DMS53 (cell line): ENCODE measurements at regions not wholly inside any gene's neighbourhood (a gene's known extent, or its start where the extent isn't known, plus 50 kb on each side); places are given as distances from the start of the nearest gene placed in this dataset.

Experiments used
- DNase-seq: peaks from one replicate; lab custom pipeline; 2025; lab: John Stamatoyannopoulos, UW

DNA sequence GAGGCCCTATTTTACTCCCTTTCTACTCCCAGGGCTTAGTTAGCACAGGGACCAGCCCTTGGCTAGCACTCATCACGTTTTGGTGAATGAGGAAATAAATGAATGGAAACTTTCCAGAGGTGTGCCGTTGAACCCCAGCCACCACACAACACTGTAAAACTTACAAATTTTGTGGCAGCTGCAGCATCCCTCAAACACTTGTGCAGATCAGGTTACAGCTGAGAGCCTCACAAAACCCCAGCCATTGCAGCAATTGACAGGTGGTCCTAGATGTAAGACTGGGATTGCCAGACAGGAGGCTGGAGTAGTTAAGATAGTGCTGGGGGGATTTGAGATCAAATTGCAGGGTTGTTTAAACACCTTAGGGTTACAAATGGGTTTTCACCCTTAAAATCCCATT, 482.2 kb upstream of the KIF2A start:
- no peak for DNase-seq

DNA sequence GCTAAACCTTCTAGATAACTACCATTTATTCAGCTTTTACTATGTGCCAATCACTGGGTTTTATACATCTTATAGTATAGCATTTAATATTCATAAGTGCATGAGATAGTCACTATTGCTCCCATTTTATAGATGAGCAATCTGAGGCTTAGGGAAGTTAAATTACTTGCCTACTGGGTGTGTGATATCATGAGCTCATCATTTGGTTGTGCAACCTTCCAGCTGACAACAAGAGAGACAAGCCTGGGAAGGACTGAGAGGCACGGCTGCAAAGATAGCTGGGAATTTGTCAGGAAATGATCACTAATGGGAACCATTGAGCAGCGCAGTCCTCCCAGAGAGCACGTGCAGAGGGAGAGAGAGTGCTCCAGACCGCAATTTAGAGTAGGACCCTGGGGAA, 481.6 kb upstream of the KIF2A start:
- no peak for DNase-seq

DNA sequence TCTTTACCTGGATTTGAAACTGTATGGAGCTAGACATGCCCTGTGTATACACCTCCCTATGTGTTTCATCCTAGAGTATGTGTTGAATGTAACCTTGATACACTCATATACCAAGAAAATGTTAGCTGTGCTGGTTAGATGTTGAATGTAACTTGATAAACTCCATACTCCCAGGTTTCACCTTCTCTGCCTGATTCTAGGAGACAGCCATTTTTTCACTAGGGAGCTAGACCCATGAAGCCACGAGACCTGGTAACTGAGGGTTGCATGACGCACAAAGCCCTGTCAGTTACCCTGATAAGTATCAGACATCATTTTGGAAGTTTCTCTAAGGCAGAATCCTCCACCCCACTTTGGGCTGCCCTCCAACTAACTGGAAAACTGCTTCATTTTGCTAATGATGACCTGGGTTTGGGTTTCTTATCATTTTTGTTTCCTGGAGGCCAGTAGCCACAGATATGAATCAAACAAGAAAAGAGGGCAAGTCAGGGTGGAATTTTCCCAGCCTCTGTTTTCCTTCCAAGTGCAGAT, 478.5 kb upstream of the KIF2A start:
- no peak for DNase-seq

DNA sequence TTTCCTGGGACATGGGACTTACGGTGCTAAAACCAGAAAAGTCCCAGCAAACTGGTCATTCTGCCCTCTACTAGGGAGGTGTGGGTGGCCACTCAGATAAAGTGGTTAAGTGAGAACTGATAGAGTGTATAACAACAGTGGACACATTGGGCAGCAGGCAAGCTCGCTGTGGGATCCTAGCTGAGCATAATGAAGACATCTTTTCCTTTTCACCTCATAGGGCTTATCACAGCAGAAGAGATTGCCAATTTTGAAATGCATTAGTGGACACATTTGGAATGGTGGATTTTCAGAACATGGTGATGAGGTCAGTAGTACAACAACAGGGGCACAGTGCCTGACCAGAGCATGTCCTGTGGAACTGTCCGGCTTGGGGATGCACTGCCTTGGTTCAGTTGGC, 477.1 kb upstream of the KIF2A start:
- DNase-seq, result no peak

DNA sequence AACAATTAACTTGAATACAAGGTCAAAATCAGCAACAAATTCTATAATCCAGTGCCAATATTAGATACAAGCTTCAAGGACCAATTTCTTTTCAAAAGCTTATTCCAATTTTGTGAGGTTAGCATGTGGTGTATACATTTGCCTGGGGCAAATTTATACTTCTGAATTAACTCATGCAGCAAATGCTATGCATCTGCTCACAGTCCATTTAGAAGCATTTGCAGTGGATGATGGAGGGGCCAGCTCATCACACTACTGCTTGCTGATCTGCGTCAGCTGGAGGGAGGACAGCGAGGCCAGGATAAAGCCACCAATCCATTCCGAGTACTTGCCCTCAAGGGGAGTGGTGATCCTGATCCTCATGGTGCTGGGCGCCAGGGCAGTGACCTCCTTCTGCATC, 474.3 kb upstream of the KIF2A start:
- DNase-seq, result no peak

DNA sequence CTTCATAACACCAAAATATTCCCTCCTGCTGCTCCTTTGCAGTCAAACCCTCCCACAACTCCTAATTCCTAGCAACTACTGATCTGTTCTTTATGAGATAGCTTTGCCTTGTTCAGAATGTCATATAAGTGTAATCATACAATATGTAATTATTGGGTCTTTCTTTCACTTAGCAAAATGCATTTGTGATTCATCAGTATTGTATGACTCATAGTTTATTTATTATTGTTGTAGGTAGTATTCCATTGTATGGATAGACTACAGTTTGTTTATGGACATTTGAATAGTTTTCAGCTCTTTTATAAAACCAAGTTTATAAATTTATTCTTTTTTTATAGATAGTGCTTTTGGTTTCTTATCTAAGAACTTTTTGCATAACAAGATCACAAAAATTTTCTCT, 468.2 kb upstream of the KIF2A start:
- peak; percentile 31 for DNase-seq

DNA sequence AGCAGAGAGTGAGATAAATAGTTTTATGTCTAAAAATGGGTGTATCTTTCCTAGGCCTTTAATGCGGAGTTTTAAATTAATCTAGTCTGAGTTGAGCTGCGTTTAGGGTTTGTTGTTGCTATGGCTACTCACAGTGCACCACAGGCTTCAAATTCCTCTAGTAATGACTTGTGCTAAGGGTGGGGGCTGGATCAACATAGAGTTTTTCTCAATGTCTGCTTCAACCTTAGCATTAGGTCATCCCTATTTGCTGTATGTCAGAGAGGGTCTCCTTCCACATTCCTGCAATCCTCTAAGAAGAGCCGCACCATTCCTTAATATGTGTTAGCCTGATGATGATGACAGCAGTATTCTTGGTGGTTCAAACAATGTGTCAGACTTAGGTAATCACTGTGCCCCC, 465.6 kb upstream of the KIF2A start:
- no peak for DNase-seq

DNA sequence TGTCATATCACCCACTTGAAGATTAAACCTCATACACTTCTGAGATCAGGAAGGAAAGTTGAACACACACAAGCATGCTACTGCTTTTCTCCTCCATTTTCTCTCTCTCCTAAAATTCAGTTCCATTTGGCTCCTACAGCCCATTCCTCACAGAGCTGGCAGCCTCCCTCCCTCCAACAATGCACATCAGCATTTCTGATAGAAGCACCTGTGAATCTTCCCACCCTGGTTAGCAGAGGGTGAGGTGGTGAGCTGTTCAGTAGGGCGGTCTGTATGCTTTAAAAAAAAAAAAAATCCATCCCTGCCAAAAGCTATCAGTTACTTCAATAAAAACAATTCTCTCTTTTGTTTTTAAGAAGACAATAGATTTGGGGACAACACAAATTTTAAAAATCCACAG, 463.2 kb upstream of the KIF2A start:
- DNase-seq, result no peak

DNA sequence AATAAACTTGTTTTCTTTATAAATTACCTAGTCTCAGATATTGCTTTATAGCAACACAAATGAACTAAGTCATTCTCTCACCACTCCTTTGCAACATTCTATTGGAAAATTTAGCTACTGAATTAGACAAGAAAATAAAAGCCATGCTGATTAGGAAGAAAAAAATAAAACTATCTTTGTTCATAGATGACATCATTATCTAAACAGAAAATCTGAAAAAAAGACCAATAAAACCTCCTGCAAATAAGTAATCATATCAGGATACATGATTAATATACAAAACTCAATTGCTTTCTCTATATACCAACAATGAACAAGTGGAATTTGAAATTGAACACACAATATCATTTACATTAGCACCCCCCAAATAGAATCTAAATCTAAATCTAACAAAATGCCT, 455.3 kb upstream of the KIF2A start:
- no peak for DNase-seq

DNA sequence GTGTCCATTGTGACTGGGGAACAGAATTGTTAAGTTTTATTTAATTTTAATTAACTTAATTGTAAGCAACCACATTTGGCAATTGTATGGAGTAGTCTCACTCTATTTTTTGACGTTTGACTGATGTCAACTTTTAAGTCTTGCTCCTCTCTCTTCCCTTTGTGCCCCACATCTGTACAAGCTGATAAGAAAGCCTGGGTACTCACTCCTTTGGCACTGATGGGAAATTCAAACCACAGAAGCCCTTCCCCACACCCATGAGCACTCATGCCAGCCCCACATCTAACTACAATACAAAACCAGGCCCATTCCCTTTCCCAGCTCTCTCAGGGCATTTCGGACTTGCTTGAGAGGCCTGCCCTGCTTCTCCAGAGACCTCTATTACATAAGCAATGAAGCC, 451.5 kb upstream of the KIF2A start:
- DNase-seq, result no peak

DNA sequence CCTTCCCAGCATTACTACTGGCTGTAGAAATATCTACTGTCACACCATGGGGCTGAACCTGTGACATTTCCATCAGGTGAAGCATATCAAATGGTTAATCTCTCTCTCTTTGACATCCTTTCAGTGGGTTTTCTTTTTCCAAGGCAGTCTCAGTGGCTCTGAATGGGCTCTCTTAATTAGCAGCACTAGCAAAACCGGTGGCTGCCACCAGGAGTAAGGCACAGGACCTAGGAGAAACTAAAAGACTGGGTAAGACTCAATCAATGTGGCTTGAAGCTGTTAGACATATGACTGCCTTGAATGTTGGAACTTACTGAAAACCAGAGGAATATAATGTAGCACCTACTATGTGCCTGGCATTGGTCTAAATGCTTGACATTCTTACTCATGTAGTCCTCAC, 445.0 kb upstream of the KIF2A start:
- no peak for DNase-seq

DNA sequence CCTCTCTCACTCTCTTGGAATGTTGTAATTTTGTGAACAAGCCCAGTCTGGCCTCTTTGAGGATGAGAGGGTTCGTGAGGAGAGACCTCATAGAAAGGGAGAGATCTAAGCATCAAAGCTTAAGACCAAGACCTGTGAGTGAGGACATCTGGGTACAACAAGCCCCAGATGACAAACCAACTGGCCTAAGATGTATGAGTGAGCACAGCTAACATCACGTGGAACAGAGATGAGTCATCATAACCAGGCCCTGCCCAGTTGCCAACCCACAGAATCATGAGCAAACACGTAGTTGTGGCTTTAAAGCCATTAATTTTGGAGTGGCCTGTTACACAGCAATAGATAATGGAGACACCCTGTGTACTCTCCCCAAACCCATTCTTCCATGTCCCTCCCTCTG, 439.1 kb upstream of the KIF2A start:
- peak; percentile 76 for DNase-seq

DNA sequence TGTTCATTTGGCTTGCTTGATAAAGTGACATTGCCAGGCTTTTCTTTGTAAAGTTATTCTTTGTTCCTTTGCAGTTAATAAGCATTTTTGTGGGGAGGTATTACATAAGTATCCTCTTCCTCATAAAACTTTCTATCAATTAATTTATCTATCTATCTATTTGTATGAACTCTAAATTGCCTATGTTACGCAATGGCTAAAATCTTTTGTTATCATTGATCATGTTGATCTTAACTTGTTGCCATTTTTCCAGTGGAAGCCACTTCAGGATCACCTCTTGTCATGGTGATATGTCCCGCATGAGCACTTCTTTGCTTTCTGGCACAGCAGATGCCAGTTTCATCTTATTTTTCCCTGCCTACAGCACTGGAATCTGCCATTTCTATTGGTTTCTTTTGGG, 436.7 kb upstream of the KIF2A start:
- no peak for DNase-seq

DNA sequence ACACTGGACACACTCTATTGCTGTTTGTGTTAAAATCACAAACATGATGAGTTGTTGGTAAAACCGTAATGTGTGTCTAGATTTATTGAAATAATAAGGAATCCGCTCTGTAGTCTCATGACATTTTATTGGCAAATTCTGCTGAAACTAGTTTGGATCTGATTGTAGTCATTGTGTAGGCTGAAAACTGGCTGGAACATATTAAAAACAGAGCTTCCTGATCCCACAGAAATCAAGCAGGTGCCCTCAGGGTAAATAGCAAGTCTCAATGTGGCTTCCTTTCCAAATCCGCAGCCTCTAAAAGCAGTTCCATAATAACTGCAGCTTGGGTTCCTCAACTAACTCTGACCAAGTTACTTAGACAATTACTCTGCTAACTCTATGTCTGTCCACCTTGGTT, 427.5 kb upstream of the KIF2A start:
- no peak for DNase-seq

DNA sequence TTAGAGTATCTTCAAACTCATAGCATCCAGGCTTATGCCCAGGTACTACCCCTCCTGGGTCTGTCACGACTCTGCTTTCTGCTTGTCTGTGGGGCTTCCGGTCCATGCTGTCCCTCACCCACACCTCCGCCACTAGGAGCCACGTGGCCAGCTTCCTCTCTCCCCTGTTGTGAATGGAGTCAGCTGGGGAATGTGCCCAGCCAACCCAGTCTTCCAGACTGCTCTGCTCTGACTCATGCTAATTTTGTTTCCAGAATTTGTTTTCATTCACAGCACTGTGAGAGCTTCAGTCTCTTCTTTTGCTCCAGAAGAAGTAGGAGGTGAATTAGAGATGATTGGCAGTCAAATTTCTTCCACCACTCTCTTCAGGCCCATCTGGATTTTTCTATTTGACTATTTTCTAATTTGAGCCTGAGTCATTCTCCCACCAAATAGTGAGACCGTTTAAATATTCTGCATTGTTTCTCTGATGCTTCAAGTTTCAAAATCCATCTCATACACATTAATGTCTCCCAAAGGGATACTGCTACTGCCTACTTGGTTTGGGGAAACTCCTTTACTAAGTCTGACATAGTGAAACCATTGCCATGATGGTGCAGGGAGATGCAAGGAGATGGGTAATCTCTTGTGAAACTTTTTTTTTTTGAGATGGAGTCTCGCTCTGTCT, 424.1 kb upstream of the KIF2A start:
- DNase-seq, result no peak

DNA sequence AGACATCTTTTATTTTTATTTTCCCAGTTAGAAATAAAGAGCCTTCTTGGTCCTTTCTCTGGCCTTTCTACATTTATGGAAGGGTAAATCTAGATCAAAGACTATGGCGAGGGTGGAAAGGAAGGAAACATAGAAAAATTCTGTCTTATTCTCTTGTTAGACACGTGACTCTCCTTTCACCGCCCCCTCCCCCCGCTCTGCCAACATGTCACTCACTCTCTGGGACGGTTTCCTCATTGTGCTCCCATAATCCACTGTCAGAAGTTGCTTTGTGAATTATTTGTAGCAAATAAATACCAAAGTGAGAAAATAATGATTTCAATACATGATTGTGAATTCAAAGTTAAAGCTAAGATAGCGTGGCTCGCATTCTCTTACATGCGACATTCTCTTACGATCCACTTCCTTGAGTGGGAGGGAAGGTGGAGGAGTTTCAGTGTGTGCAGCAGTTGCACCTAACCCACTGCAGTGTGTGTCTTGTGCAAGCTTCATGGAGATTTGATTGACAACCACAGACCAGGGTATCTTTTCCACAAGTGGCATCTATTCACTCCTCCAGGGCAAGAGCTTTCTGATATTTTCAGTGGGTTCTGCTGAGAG, 423.0 kb upstream of the KIF2A start:
- DNase-seq, result no peak

DNA sequence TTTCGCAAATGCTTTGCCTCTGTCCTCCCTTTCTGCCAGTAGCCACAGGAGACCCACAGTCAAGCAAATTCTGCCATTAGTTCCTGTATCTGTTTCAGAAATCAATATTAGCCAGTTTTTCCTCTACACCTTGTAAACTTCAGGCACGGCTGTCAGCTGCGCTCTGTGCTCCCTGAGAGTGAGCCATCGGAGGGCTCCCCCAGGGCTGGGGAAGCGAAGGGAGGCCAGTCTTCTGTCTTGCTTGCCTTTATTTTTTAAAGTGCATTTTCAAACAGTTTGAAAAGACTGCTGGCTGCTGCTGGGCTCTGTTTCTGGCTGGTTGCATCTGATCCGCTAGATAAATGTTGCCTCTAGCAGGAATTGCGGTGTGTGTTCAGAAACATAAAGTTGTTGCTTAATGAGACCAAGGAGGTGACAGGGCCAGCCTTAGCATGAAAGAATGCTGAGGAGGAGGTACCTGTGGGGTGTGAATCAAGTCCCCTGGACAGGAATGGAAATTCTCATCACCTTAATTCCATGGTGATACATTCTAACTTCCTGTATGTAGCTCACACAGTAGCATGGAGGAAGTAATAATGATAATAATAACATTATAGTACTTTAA, 421.7 kb upstream of the KIF2A start:
- no peak for DNase-seq

DNA sequence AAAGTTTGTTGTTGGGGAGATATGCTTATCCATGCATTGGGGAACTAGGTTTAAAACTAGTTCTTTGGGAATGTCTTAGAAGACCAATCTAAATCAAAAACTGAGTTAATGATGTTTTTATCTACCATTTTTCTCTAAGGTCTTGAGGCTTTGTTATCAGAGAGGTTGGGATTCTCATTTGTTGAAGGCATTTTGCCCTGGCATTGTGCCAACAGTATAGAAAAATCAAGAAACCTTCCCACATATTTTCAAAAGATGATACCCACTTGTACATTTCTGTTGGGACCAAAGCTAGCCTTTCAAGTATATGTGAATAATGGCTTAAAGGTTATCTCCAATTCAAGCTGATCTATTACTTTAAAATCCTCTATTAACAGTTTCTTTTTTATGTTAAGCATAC, 419.8 kb upstream of the KIF2A start:
- DNase-seq, result no peak

DNA sequence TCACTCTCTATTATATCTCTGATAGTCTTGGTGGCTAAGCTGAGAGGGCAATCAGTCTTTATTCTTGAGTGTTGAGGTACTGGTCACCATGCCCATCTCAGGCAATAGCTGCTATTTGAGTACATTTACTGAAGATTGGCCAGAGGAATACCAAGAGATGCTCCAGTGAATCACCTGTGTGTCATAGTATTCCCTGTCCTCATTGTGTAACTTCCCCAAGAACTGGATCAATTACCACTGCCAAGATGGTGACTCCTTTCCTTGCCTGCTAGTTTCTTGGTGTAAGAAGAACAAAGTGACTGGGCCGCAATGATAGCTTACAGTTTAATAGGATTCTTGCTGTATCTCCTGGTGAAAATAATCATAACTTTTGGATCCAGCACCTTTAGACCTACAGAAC, 418.7 kb upstream of the KIF2A start:
- DNase-seq, result no peak

DNA sequence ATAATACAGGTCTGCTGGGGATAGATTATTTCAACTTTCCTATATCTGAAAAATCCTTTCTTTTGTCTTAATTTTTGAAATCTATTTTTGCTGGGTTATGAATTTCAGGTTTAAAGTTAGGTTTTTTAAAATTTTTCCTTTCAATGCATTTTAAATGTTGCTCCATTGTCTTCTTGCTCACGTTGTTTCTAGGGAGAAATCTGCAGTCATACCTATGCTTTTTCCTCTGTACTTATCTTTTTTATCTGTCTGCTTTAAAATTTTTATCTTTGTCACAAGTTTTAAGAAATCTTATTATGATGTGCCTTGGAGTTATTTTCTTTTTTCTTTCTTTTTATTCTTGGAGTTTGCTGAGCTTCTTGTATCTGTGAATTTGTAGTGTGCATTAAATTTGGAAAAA, 412.0 kb upstream of the KIF2A start:
- peak; percentile 7 for DNase-seq

DNA sequence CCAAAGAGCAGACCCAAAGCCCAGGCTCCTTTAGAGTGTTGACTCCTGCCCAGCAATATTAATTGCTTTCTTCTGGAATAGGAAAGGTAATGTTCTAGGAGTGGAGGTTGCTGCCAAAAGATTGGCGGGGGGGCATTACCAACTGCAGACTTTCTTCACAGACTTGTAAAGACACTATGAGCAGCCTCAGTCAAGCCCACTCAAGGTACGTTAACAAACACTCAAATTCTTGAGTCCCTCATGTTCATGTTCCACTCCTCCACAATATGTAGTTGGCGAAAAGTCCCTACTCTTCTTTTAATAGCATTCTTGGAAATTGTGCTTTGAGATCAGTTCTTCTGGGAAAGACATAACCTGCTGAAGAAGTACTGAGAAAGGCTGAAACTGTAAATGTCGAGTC, 409.2 kb upstream of the KIF2A start:
- no peak for DNase-seq

DNA sequence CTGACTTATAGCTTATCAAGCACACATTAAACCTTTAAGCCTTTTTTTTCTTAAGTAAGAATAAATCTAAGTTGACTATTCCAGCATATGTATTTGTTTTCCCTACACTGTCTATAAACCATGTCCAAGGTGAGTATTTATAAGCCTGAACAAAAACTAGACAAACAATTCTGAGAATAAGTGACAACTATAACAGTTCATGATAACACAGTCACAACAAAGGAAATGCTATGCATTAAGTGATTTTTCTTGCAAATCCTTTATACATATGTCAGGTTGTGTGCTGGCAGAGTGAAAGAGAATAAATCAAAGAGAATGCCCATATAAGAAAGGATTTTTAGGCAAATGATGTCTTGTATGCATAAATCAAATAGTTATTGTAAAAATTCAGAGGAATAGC, 408.8 kb upstream of the KIF2A start:
- DNase-seq, result no peak

DNA sequence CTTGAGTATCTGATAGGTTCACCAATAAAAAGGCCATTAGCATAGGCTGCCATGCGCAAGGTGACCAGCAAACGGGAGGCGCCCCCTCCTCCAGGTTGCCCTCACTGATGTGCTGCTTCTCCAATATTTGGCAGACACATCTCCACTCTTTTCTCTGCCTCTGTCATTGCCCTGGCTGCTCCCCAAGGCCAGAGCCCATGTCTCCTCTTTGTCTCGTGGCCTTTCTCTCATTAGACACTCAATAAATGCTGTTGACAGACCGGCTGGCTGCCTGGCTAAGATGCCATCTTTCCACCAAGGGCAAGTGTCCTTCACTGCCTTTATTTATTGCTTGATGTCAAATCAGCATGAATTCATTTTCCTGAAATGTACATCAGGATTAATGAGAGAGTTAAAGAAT, 404.0 kb upstream of the KIF2A start:
- DNase-seq, result no peak

DNA sequence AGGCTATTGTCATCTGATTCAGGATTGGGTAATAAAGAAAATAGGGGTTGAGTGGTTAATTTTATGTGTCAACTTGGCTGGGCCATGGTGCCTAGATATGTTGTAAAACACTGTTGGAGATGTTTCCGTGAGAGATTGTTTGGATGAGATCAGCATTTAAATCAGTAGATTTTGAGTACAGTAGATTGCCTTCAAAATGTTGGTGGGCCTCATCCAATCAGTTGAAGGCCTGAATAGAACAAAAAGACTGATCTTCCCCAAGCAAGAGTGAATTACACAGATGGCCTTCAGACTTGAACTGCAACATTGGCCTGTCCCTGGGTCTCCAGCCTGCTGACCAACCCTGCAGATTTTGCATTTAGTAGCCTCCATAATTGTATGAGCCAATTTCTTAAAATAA, 401.3 kb upstream of the KIF2A start:
- DNase-seq, result no peak
